RPMI7951 (cell line): ENCODE measurements at regions not wholly inside any gene's neighbourhood (a gene's known extent, or its start where the extent isn't known, plus 50 kb on each side); places are given as distances from the start of the nearest gene placed in this dataset.

Experiments used
- DNase-seq: peaks from one replicate; pipeline ENCODE4 v3.0.0-alpha.2; 2012; ENCODE audit warnings: low read depth

- DNase-seq = no peak
Measured at GRCh38 chr14:53516261-53516774, 363.2 kb upstream of the DDHD1 start.

GRCh38 chr14:53515276-53515675 lies 362.2 kb upstream of the DDHD1 start:
- DNase-seq = no peak

GRCh38 chr14:53514197-53514596 lies 361.1 kb upstream of the DDHD1 start:
- no peak for DNase-seq

GRCh38 chr14:53510281-53510912 lies 357.3 kb upstream of the DDHD1 start:
- no peak for DNase-seq

- no peak for DNase-seq
Measured at GRCh38 chr14:53509276-53510244, 356.4 kb upstream of the DDHD1 start.

GRCh38 chr14:53501361-53502211 lies 348.5 kb upstream of the DDHD1 start:
- DNase-seq = peak; percentile 63

- no peak for DNase-seq
Measured at GRCh38 chr14:53500191-53500590, 347.1 kb upstream of the DDHD1 start.

GRCh38 chr14:53496668-53497067 lies 343.5 kb upstream of the DDHD1 start:
- DNase-seq = no peak

- DNase-seq = no peak
Measured at GRCh38 chr14:53495846-53496343, 342.8 kb upstream of the DDHD1 start.

- DNase-seq = no peak
Measured at GRCh38 chr14:53494587-53494986, 341.5 kb upstream of the DDHD1 start.

- no peak for DNase-seq
Measured at GRCh38 chr14:53493860-53494259, 340.7 kb upstream of the DDHD1 start.

- no peak for DNase-seq
Measured at GRCh38 chr14:53493320-53493719, 340.2 kb upstream of the DDHD1 start.

- DNase-seq = no peak
Measured at GRCh38 chr14:53491884-53492277, 338.8 kb upstream of the DDHD1 start.

GRCh38 chr14:53491256-53491883 lies 338.2 kb upstream of the DDHD1 start:
- no peak for DNase-seq

- DNase-seq = no peak
Measured at GRCh38 chr14:53478174-53478573, 325.1 kb upstream of the DDHD1 start.

- no peak for DNase-seq
Measured at GRCh38 chr14:53473480-53473879, 320.4 kb upstream of the DDHD1 start.

GRCh38 chr14:53472306-53472705 lies 319.2 kb upstream of the DDHD1 start:
- no peak for DNase-seq

GRCh38 chr14:53470351-53471043 lies 317.4 kb upstream of the DDHD1 start:
- DNase-seq = no peak

- DNase-seq = no peak
Measured at GRCh38 chr14:53468876-53469275, 315.8 kb upstream of the DDHD1 start.

GRCh38 chr14:53464376-53464775 lies 311.3 kb upstream of the DDHD1 start:
- DNase-seq = no peak
